ENCODE measurements at regions not wholly inside any gene's neighbourhood (a gene's known extent, or its start where the extent isn't known, plus 50 kb on each side); places are given as distances from the start of the nearest gene placed in this dataset.

- TF ChIP-seq CTCF (IDR thresholded peaks at IDR 0.05; ENCODE audit: extremely low read depth, missing control alignments), result no peak
Measured at GRCh38 chr13:59133903-59134302, 1029.8 kb downstream of the DIAPH3 start.

GRCh38 chr13:59144700-59145099 lies 1019.0 kb downstream of the DIAPH3 start:
- TF ChIP-seq CTCF (IDR thresholded peaks at IDR 0.05; ENCODE audit: extremely low read depth, missing control alignments), result no peak
- DNase-seq (ENCODE audit: low spot score), result no peak

More at GRCh38 chr13:59133903-59134302, 1029.8 kb downstream of the DIAPH3 start:
- DNase-seq (ENCODE audit: low spot score), result no peak

GRCh38 chr13:59145381-59145780 lies 1018.3 kb downstream of the DIAPH3 start:
- no peak for DNase-seq (ENCODE audit: low spot score)

GRCh38 chr13:59157181-59157580 lies 1006.5 kb downstream of the DIAPH3 start:
- DNase-seq (ENCODE audit: low spot score), result no peak
- no peak for TF ChIP-seq CTCF (IDR thresholded peaks at IDR 0.05; ENCODE audit: extremely low read depth, missing control alignments)

More at GRCh38 chr13:59145381-59145780, 1018.3 kb downstream of the DIAPH3 start:
- no peak for TF ChIP-seq CTCF (IDR thresholded peaks at IDR 0.05; ENCODE audit: extremely low read depth, missing control alignments)

GRCh38 chr13:59166174-59166573 lies 997.6 kb downstream of the DIAPH3 start:
- no peak for TF ChIP-seq CTCF (IDR thresholded peaks at IDR 0.05; ENCODE audit: extremely low read depth, missing control alignments)
- no peak for DNase-seq (ENCODE audit: low spot score)

- TF ChIP-seq CTCF (IDR thresholded peaks at IDR 0.05; ENCODE audit: extremely low read depth, missing control alignments), result no peak
- no peak for DNase-seq (ENCODE audit: low spot score)
Measured at GRCh38 chr13:59172076-59172475, 991.7 kb downstream of the DIAPH3 start.

- peak; percentile 15 for DNase-seq (ENCODE audit: low spot score)
- no peak for TF ChIP-seq CTCF (IDR thresholded peaks at IDR 0.05; ENCODE audit: extremely low read depth, missing control alignments)
Measured at GRCh38 chr13:59176775-59177174, 987.0 kb downstream of the DIAPH3 start.
